ENCODE measurements at regions not wholly inside any gene's neighbourhood (a gene's known extent, or its start where the extent isn't known, plus 50 kb on each side); places are given as distances from the start of the nearest gene placed in this dataset.

GRCh38 chr1:69441496-69441895 is 126.2 kb upstream of the LRRC7 start:
- ATAC-seq (ENCODE audit: low read depth in 2 of 2), result no peak
- peak overlapping the region in 1 of 8 donors; percentile 54 for H3K4me3 Mint-ChIP-seq
- no peak for DNase-seq
- no peak overlapping the region for H3K27ac Mint-ChIP-seq
- H3K9me3 Mint-ChIP-seq, result peaks cover 0 to 9% (median 4%) of the 10 kb centered on the region in 7 donors
- H3K27me3 Mint-ChIP-seq, result no peaks in the 10 kb centered on the region
- no peaks in the 10 kb centered on the region for H3K4me1 Mint-ChIP-seq
- H3K36me3 Mint-ChIP-seq, result no peaks in the 10 kb centered on the region

- H3K27me3 Mint-ChIP-seq, result no peaks in the 10 kb centered on the region
- H3K9me3 Mint-ChIP-seq, result peaks cover 0 to 24% (median 7%) of the 10 kb centered on the region in 7 donors
- H3K4me1 Mint-ChIP-seq, result no peaks in the 10 kb centered on the region
- no peaks in the 10 kb centered on the region for H3K36me3 Mint-ChIP-seq
- no peak overlapping the region for H3K4me3 Mint-ChIP-seq
- ATAC-seq (ENCODE audit: low read depth in 2 of 2) (no peak), DNase-seq (no peak)
- H3K27ac Mint-ChIP-seq, result no peak overlapping the region
Measured at GRCh38 chr1:69451196-69451595, 116.5 kb upstream of the LRRC7 start.

- ATAC-seq (ENCODE audit: low read depth in 2 of 2) (no peak), DNase-seq (no peak)
- Mint-ChIP-seq H3K4me1 (no peaks in the 10 kb centered on the region), H3K27me3 (no peaks in the 10 kb centered on the region), H3K36me3 (no peaks in the 10 kb centered on the region), H3K4me3 (no peak overlapping the region), H3K9me3 (peaks cover 2 to 13% (median 5%) of the 10 kb centered on the region in 7 donors), H3K27ac (no peak overlapping the region)
Measured at GRCh38 chr1:69455718-69456117, 112.0 kb upstream of the LRRC7 start.

GRCh38 chr1:69459244-69459643 is 108.5 kb upstream of the LRRC7 start:
- Mint-ChIP-seq H3K27me3 (no peaks in the 10 kb centered on the region), H3K27ac (no peak overlapping the region), H3K9me3 (peaks cover 2 to 21% (median 6%) of the 10 kb centered on the region in 7 donors), H3K36me3 (no peaks in the 10 kb centered on the region), H3K4me3 (no peak overlapping the region), H3K4me1 (no peaks in the 10 kb centered on the region)
- DNase-seq, result no peak
- ATAC-seq (ENCODE audit: low read depth in 2 of 2), result no peak

- no peaks in the 10 kb centered on the region for H3K36me3 Mint-ChIP-seq
- DNase-seq (no peak), ATAC-seq (ENCODE audit: low read depth in 2 of 2) (no peak)
- H3K4me1 Mint-ChIP-seq, result no peaks in the 10 kb centered on the region
- no peak overlapping the region for H3K4me3 Mint-ChIP-seq
- no peak overlapping the region for H3K27ac Mint-ChIP-seq
- peaks cover 0 to 9% (median 3%) of the 10 kb centered on the region in 7 donors for H3K9me3 Mint-ChIP-seq
- no peaks in the 10 kb centered on the region for H3K27me3 Mint-ChIP-seq
Measured at GRCh38 chr1:69475021-69475420, 92.7 kb upstream of the LRRC7 start.

- Mint-ChIP-seq H3K36me3 (no peaks in the 10 kb centered on the region), H3K27ac (no peak overlapping the region)
Measured at GRCh38 chr1:69479734-69480133, 88.0 kb upstream of the LRRC7 start.

GRCh38 chr1:69483246-69483645 is 84.5 kb upstream of the LRRC7 start:
- H3K27me3 Mint-ChIP-seq, result no peaks in the 10 kb centered on the region
- H3K9me3 Mint-ChIP-seq, result peaks cover 0 to 9% (median 5%) of the 10 kb centered on the region in 7 donors
- no peak overlapping the region for H3K27ac Mint-ChIP-seq
- no peaks in the 10 kb centered on the region for H3K4me1 Mint-ChIP-seq
- no peak overlapping the region for H3K4me3 Mint-ChIP-seq
- ATAC-seq (ENCODE audit: low read depth in 2 of 2) (no peak), DNase-seq (no peak)
- no peaks in the 10 kb centered on the region for H3K36me3 Mint-ChIP-seq

More at GRCh38 chr1:69479734-69480133, 88.0 kb upstream of the LRRC7 start:
- Mint-ChIP-seq H3K4me1 (no peaks in the 10 kb centered on the region), H3K4me3 (no peak overlapping the region), H3K9me3 (peaks cover 0 to 4% (median 1%) of the 10 kb centered on the region in 7 donors), H3K27me3 (no peaks in the 10 kb centered on the region)
- DNase-seq (no peak), ATAC-seq (ENCODE audit: low read depth in 2 of 2) (no peak)

- Mint-ChIP-seq H3K36me3 (no peaks in the 10 kb centered on the region), H3K27ac (no peak overlapping the region), H3K9me3 (peaks cover 0 to 13% (median 9%) of the 10 kb centered on the region in 7 donors), H3K27me3 (no peaks in the 10 kb centered on the region), H3K4me1 (no peaks in the 10 kb centered on the region), H3K4me3 (no peak overlapping the region)
- ATAC-seq (ENCODE audit: low read depth in 2 of 2) (no peak), DNase-seq (no peak)
Measured at GRCh38 chr1:69485616-69486015, 82.1 kb upstream of the LRRC7 start.

GRCh38 chr1:69491416-69491815 is 76.3 kb upstream of the LRRC7 start:
- ATAC-seq (ENCODE audit: low read depth in 2 of 2), result no peak
- no peak for DNase-seq
- H3K9me3 Mint-ChIP-seq, result peaks cover 0 to 10% (median 9%) of the 10 kb centered on the region in 7 donors
- no peak overlapping the region for H3K27ac Mint-ChIP-seq
- H3K27me3 Mint-ChIP-seq, result no peaks in the 10 kb centered on the region
- no peak overlapping the region for H3K4me3 Mint-ChIP-seq
- H3K36me3 Mint-ChIP-seq, result no peaks in the 10 kb centered on the region
- H3K4me1 Mint-ChIP-seq, result no peaks in the 10 kb centered on the region

GRCh38 chr1:69492286-69492685 is 75.4 kb upstream of the LRRC7 start:
- no peaks in the 10 kb centered on the region for H3K4me1 Mint-ChIP-seq
- peaks cover 0 to 10% (median 7%) of the 10 kb centered on the region in 7 donors for H3K9me3 Mint-ChIP-seq
- ATAC-seq (ENCODE audit: low read depth in 2 of 2) (no peak), DNase-seq (no peak)
- H3K4me3 Mint-ChIP-seq, result no peak overlapping the region
- no peaks in the 10 kb centered on the region for H3K36me3 Mint-ChIP-seq
- H3K27me3 Mint-ChIP-seq, result no peaks in the 10 kb centered on the region
- no peak overlapping the region for H3K27ac Mint-ChIP-seq

- DNase-seq, result no peak
- Mint-ChIP-seq H3K36me3 (no peaks in the 10 kb centered on the region), H3K9me3 (peaks cover 0 to 6% (median 1%) of the 10 kb centered on the region in 7 donors), H3K27me3 (no peaks in the 10 kb centered on the region), H3K27ac (no peak overlapping the region), H3K4me3 (no peak overlapping the region), H3K4me1 (no peaks in the 10 kb centered on the region)
- no peak for ATAC-seq (ENCODE audit: low read depth in 2 of 2)
Measured at GRCh38 chr1:69494221-69494620, 73.5 kb upstream of the LRRC7 start.

GRCh38 chr1:69497441-69498221 is 70.1 kb upstream of the LRRC7 start:
- Mint-ChIP-seq H3K9me3 (peaks cover 0 to 3% (median 0%) of the 10 kb centered on the region in 7 donors), H3K27ac (no peak overlapping the region), H3K36me3 (no peaks in the 10 kb centered on the region), H3K4me3 (no peak overlapping the region), H3K27me3 (no peaks in the 10 kb centered on the region), H3K4me1 (no peaks in the 10 kb centered on the region)
- DNase-seq (no peak), ATAC-seq (ENCODE audit: low read depth in 2 of 2) (no peak)

- Mint-ChIP-seq H3K4me1 (no peaks in the 10 kb centered on the region), H3K4me3 (no peak overlapping the region), H3K36me3 (no peaks in the 10 kb centered on the region), H3K9me3 (peaks cover 0 to 2% (median 0%) of the 10 kb centered on the region in 7 donors), H3K27me3 (no peaks in the 10 kb centered on the region), H3K27ac (no peak overlapping the region)
- DNase-seq (no peak), ATAC-seq (ENCODE audit: low read depth in 2 of 2) (no peak)
Measured at GRCh38 chr1:69498711-69499110, 69.0 kb upstream of the LRRC7 start.

- H3K27me3 Mint-ChIP-seq, result no peaks in the 10 kb centered on the region
- DNase-seq (no peak), ATAC-seq (ENCODE audit: low read depth in 2 of 2) (no peak)
- no peak overlapping the region for H3K27ac Mint-ChIP-seq
- no peaks in the 10 kb centered on the region for H3K36me3 Mint-ChIP-seq
- H3K4me3 Mint-ChIP-seq, result no peak overlapping the region
- no peaks in the 10 kb centered on the region for H3K4me1 Mint-ChIP-seq
- peaks cover 0 to 2% (median 0%) of the 10 kb centered on the region in 7 donors for H3K9me3 Mint-ChIP-seq
Measured at GRCh38 chr1:69499203-69499803, 68.4 kb upstream of the LRRC7 start.

Measured in naive B cell (primary cell).